Muscle of leg (tissue), 3 donors: ENCODE measurements at regions not wholly inside any gene's neighbourhood (a gene's known extent, or its start where the extent isn't known, plus 50 kb on each side); places are given as distances from the start of the nearest gene placed in this dataset.
A peak's percentile ranks its signal among the peaks of the same experiment; 100 is the strongest.

Experiments used
- DNase-seq: peaks from one replicate; pipeline ENCODE4 v3.0.0; 2013
- H3K27ac ChIP-seq: one replicate; pipeline ENCODE4 v1.5.1; 2013; ENCODE audit warnings: mild to moderate bottlenecking, low read length, control low read depth
- H3K27me3 ChIP-seq: one replicate; pipeline ENCODE4 v1.6.1; 2013; ENCODE audit warnings: low read length; ENCODE audit not compliant: control insufficient read depth, insufficient read depth
- H3K36me3 ChIP-seq: one replicate; pipeline ENCODE4 v1.6.1; 2013; ENCODE audit warnings: low read length; ENCODE audit not compliant: control insufficient read depth, insufficient read depth
- H3K4me1 ChIP-seq: one replicate; pipeline ENCODE4 v1.6.1; 2013; ENCODE audit warnings: low read length; ENCODE audit not compliant: control insufficient read depth, insufficient read depth
- H3K4me3 ChIP-seq: one replicate; pipeline ENCODE4 v1.5.1; 2013; ENCODE audit warnings: low read length, control low read depth
- H3K9me3 ChIP-seq: replicated peaks from 2 replicates; pipeline ENCODE4 v1.6.1; 2013; ENCODE audit warnings: low read depth, low read length; ENCODE audit not compliant: control insufficient read depth
- WGBS: methylation state at CpG from one replicate; pipeline ENCODE4 v1.1.5; 2013; ENCODE audit warnings: missing lambda C conversion rate; ENCODE audit not compliant: insufficient coverage; 5-methylcytosine and 5-hydroxymethylcytosine counted together

GRCh38 chr12:115860619-115861018 is 416.9 kb downstream of the MED13L start:
- H3K9me3 ChIP-seq: no peaks in the 10 kb centered on the region
- no peak overlapping the region for H3K4me3 ChIP-seq
- no peak overlapping the region for H3K27ac ChIP-seq
- peaks cover 4% of the 10 kb centered on the region for H3K27me3 ChIP-seq
- H3K4me1 ChIP-seq: no peaks in the 10 kb centered on the region
- no peaks in the 10 kb centered on the region for H3K36me3 ChIP-seq
- WGBS: 53% methylated on average over 2 of the region's 3 CpGs
- no peak for DNase-seq

- no peak for DNase-seq
- H3K27ac ChIP-seq: no peak overlapping the region
- no peaks in the 10 kb centered on the region for H3K9me3 ChIP-seq
- no peaks in the 10 kb centered on the region for H3K36me3 ChIP-seq
- 46% methylated on average over 4 of the region's 6 CpGs for WGBS
- H3K4me3 ChIP-seq: no peak overlapping the region
- H3K27me3 ChIP-seq: peaks cover 4% of the 10 kb centered on the region
- H3K4me1 ChIP-seq: no peaks in the 10 kb centered on the region
Observed at GRCh38 chr12:115859231-115859630, 418.3 kb downstream of the MED13L start.

DNA sequence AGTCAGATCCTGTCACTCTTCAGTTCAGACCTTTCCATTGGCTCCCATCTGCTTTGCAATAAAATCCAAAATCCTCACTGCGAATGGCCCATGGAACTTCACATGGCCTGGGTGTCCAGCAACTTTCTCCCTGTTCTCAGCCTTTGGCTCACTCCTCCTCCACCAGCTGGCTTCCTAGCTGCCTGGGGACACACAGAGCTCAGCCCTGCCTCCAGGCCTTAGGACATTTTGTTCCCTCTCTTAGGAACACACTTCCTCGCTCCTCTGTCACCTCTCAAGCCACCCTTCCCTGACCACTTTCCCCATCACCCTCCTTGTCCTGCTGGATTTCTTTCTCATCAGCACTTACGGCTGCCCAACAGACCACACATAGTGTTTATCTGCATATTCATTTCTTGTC is 419.6 kb downstream of the MED13L start:
- H3K9me3 ChIP-seq: no peaks in the 10 kb centered on the region
- WGBS: 72% methylated on average over 3 of the region's 3 CpGs
- no peak overlapping the region for H3K27ac ChIP-seq
- no peak overlapping the region for H3K4me3 ChIP-seq
- peaks cover 4% of the 10 kb centered on the region for H3K27me3 ChIP-seq
- no peaks in the 10 kb centered on the region for H3K4me1 ChIP-seq
- no peak for DNase-seq
- H3K36me3 ChIP-seq: no peaks in the 10 kb centered on the region

- H3K9me3 ChIP-seq: no peaks in the 10 kb centered on the region
- no peaks in the 10 kb centered on the region for H3K4me1 ChIP-seq
- no peak overlapping the region for H3K4me3 ChIP-seq
- H3K27ac ChIP-seq: no peak overlapping the region
- WGBS: 67% methylated on average over 1 of the region's 7 CpGs
- H3K36me3 ChIP-seq: no peaks in the 10 kb centered on the region
- peaks cover 4% of the 10 kb centered on the region for H3K27me3 ChIP-seq
- no peak for DNase-seq
Observed at GRCh38 chr12:115857160-115857920, 420.2 kb downstream of the MED13L start.

GRCh38 chr12:115852054-115852453 is 425.4 kb downstream of the MED13L start:
- no peaks in the 10 kb centered on the region for H3K36me3 ChIP-seq
- H3K27ac ChIP-seq: no peak overlapping the region
- H3K27me3 ChIP-seq: peaks cover 2% of the 10 kb centered on the region
- no CpG with 5 or more reads among the region's 1 CpG for WGBS
- H3K9me3 ChIP-seq: no peaks in the 10 kb centered on the region
- H3K4me3 ChIP-seq: no peak overlapping the region
- no peak for DNase-seq
- no peaks in the 10 kb centered on the region for H3K4me1 ChIP-seq

DNA sequence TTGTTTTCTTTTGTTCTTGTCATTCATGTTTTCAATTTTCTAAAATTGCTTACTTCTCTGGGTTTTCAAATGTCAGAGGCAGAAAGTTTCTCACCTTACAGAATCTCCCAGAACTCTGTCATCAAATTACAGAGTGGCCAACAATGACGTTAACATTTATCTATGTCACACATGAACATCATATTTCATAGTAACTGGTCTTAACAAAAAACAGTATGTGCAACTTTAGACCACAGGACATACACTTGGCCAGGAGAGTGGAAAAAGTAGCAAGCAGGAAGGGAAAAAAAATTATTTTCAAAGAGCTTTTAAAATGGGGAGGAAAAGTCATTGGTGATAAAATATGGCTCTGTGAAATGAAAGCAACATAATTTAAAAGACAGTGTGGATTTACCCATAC is 426.5 kb downstream of the MED13L start:
- no peaks in the 10 kb centered on the region for H3K9me3 ChIP-seq
- no CpG with 5 or more reads among the region's 1 CpG for WGBS
- no peak overlapping the region for H3K4me3 ChIP-seq
- peaks cover 2% of the 10 kb centered on the region for H3K27me3 ChIP-seq
- H3K4me1 ChIP-seq: no peaks in the 10 kb centered on the region
- peak; percentile 58 for DNase-seq
- no peak overlapping the region for H3K27ac ChIP-seq
- H3K36me3 ChIP-seq: no peaks in the 10 kb centered on the region

DNA sequence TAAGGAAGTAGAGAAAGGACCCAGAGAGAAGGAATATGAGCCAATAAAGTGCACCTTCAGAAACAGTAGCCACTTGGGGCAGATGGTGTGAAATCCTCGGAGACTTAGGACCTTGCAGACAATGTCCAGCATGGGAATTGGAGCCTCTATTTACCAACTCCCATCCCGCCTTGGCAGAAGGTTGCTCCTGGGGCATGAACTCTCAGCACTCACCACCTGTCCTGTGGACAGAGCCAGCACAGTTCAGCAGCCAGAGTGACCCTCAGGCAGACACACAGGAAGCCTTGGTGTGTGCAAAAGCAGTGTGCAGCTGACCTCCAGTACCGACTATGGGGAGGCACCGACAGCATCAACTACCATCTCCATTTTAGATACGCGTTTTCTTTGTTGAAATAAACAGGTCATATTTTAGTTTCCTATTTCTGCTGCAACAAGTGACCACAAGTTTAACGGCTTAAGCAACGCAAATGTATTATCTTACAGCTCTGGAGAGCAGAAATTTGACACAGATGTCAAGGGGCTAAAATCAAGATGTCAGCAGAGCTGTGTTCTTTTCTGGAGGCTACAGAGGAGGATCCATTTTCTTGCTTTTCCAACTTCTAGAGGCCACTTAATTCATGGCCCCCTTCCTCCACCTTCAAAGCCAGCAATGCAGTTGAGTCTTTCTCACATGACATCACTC is 428.1 kb downstream of the MED13L start:
- 97% methylated on average over 5 of the region's 8 CpGs for WGBS

DNA sequence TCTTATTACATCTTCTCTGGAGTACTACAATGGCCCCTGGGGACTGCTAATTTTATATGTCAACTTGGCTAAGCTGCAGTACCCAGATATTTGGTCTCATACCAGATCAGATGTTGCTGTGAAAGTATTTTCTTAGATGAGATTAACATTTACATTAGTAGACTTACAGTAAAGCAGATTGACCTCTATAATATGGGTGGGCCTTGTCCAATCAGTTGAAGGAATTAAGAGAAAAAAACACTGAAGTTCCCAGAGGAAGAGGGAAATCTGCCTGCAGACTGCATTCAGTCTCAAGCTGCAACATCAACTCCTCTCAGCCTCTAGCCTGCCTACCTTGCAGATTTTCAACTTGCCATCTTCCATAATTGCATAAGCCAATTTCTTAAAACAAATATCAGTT is 430.1 kb downstream of the MED13L start:
- no peaks in the 10 kb centered on the region for H3K36me3 ChIP-seq
- no peaks in the 10 kb centered on the region for H3K4me1 ChIP-seq
- peaks cover 2% of the 10 kb centered on the region for H3K27me3 ChIP-seq
- H3K9me3 ChIP-seq: no peaks in the 10 kb centered on the region
- no peak overlapping the region for H3K4me3 ChIP-seq
- DNase-seq: no peak
- H3K27ac ChIP-seq: no peak overlapping the region

More for the DNA sequence above, 428.1 kb downstream of the MED13L start:
- no peak overlapping the region for H3K27ac ChIP-seq
- no peak overlapping the region for H3K4me3 ChIP-seq
- no peaks in the 10 kb centered on the region for H3K4me1 ChIP-seq
- peaks cover 2% of the 10 kb centered on the region for H3K27me3 ChIP-seq
- no peaks in the 10 kb centered on the region for H3K9me3 ChIP-seq
- H3K36me3 ChIP-seq: no peaks in the 10 kb centered on the region
- no peak for DNase-seq

- Histone ChIP-seq H3K27me3 (peaks cover 2% of the 10 kb centered on the region), H3K9me3 (no peaks in the 10 kb centered on the region), H3K4me1 (no peaks in the 10 kb centered on the region), H3K36me3 (no peaks in the 10 kb centered on the region), H3K4me3 (no peak overlapping the region), H3K27ac (no peak overlapping the region)
- 37% methylated on average over 4 of the region's 4 CpGs for WGBS
- no peak for DNase-seq
Observed at GRCh38 chr12:115846516-115846915, 431.0 kb downstream of the MED13L start.

GRCh38 chr12:115840159-115840558 is 437.3 kb downstream of the MED13L start:
- 70% methylated on average over 10 of the region's 10 CpGs for WGBS
- no peaks in the 10 kb centered on the region for H3K36me3 ChIP-seq
- H3K4me3 ChIP-seq: no peak overlapping the region
- no peaks in the 10 kb centered on the region for H3K9me3 ChIP-seq
- H3K27me3 ChIP-seq: peaks cover 11% of the 10 kb centered on the region
- no peak for DNase-seq
- H3K27ac ChIP-seq: no peak overlapping the region
- H3K4me1 ChIP-seq: no peaks in the 10 kb centered on the region
